ENCODE measurements at regions not wholly inside any gene's neighbourhood (a gene's known extent, or its start where the extent isn't known, plus 50 kb on each side); places are given as distances from the start of the nearest gene placed in this dataset.

DNA sequence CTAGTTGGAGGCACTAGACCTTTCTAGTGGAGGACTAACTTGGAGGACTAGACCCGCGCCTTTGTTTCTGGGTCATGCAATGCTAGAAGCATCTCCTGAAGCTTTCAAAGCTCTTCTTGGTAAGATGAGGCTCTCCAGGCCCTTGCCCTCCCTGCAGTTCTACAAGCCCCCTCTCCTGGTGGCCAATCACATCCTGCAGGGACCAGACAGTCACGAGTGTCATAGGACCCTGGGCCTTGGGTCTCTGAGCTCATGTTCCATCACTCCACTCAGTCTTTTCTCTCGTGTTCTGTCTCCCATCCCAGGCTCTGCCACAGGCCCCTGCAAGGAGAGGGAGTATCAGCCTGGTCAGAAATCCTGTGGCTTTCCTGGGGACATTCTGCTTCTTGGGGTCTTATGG is 119.6 kb downstream of the CYLD start:
- H3K4me1 Mint-ChIP-seq (ENCODE audit: low read depth) = no peaks in the 10 kb centered on the region
- DNase-seq (no peak), ATAC-seq (no peak)
- CTCF ChIA-PET = no interaction called here
- no peak overlapping the region for H3K4me3 Mint-ChIP-seq
- H3K9me3 Mint-ChIP-seq = no peaks in the 10 kb centered on the region
- POLR2A ChIA-PET = interaction anchor here (1.5 kb wide), 1 partner anchor 12 kb away, joined by 3 read pairs; no protein-coding TSS in a partner anchor
- peaks cover 5% of the 10 kb centered on the region for H3K27me3 Mint-ChIP-seq
- H3K36me3 Mint-ChIP-seq (ENCODE audit: low read depth) = no peaks in the 10 kb centered on the region
- intact Hi-C loops (cut with micrococcal nuclease) = no loop called here
- H3K27ac Mint-ChIP-seq = no peak overlapping the region
- TF ChIP-seq, protein P1, sequence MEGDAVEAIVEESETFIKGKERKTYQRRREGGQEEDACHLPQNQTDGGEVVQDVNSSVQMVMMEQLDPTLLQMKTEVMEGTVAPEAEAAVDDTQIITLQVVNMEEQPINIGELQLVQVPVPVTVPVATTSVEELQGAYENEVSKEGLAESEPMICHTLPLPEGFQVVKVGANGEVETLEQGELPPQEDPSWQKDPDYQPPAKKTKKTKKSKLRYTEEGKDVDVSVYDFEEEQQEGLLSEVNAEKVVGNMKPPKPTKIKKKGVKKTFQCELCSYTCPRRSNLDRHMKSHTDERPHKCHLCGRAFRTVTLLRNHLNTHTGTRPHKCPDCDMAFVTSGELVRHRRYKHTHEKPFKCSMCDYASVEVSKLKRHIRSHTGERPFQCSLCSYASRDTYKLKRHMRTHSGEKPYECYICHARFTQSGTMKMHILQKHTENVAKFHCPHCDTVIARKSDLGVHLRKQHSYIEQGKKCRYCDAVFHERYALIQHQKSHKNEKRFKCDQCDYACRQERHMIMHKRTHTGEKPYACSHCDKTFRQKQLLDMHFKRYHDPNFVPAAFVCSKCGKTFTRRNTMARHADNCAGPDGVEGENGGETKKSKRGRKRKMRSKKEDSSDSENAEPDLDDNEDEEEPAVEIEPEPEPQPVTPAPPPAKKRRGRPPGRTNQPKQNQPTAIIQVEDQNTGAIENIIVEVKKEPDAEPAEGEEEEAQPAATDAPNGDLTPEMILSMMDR (IDR thresholded peaks at IDR 0.05) = no peak

DNA sequence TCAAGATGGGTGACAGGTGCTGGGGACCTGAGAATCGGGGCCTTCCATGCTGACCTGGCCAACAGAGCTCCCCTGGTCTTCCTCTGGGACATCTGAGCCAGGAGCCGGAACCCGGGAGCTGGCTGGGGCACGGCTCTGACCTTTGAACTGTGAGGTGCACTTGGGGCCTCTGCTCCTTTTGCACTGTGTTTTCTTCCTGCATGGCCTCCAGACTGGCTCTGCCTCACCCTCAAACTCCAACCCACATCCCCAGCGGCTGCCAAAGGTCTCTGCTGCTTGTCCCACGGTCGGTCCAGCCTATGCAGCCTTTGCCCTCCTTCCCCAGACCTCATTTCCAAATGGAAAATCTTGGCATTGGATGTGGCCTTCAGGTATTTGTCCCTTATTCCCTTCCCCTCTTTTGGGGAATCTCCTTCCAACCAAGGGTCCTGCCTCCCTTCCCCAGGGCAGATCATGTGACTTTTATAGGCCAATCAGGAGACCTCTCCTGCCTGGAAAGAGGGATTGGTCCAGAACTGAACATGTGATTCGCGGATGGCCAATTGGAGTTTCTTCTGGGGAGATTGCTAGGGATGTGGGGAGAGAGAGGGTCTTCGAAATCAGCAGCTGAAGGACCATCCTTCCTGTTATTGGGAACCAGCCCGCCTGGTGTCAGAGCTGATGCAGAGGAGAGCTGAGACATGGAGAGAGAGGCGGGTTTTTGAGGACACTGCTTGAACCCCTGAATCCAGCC is 117.9 kb downstream of the CYLD start:
- H3K9me3 Mint-ChIP-seq = no peaks in the 10 kb centered on the region
- no peaks in the 10 kb centered on the region for H3K4me1 Mint-ChIP-seq (ENCODE audit: low read depth)
- ChIA-PET CTCF (no interaction called here), POLR2A (no interaction called here)
- peaks cover 5% of the 10 kb centered on the region for H3K27me3 Mint-ChIP-seq
- TF ChIP-seq, protein P1 (IDR thresholded peaks at IDR 0.05) = no peak
- H3K4me3 Mint-ChIP-seq = no peak overlapping the region
- intact Hi-C loops (cut with micrococcal nuclease) = no loop called here
- H3K27ac Mint-ChIP-seq = no peak overlapping the region
- no peaks in the 10 kb centered on the region for H3K36me3 Mint-ChIP-seq (ENCODE audit: low read depth)
- ATAC-seq (no peak), DNase-seq (no peak)

- H3K4me1 Mint-ChIP-seq (ENCODE audit: low read depth) = no peaks in the 10 kb centered on the region
- intact Hi-C loops (cut with micrococcal nuclease) = no loop called here
- H3K27ac Mint-ChIP-seq = no peak overlapping the region
- TF ChIP-seq, protein P1 (IDR thresholded peaks at IDR 0.05) = no peak
- no peaks in the 10 kb centered on the region for H3K36me3 Mint-ChIP-seq (ENCODE audit: low read depth)
- H3K9me3 Mint-ChIP-seq = no peaks in the 10 kb centered on the region
- POLR2A ChIA-PET = no interaction called here
- DNase-seq (no peak), ATAC-seq (no peak)
- peaks cover 8% of the 10 kb centered on the region for H3K27me3 Mint-ChIP-seq
- H3K4me3 Mint-ChIP-seq = no peak overlapping the region
- CTCF ChIA-PET = no interaction called here
These were observed 117.2 kb downstream of the CYLD start for GRCh38 chr16:50858877-50859627.

DNA sequence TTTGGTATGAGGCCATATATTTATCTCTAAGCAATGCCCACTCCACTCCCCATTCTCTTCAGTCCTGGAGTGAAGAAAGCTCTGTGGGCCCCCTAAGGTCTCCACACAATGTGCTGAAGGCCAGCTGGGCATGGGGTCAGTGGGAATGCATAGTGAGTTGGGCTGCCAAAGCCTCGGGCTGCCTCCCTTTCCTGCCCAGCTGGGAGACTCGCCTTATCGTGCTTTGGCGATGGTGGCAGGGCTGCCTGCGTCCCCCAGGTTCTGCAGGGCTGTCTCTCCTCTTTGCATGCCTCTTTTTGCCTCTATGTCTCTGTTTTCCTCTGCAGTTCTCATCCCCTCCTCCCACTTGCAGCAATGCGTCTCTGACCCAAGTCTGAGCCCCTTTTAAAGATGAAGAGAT is 116.5 kb downstream of the CYLD start:
- ATAC-seq (no peak), DNase-seq (no peak)
- H3K4me1 Mint-ChIP-seq (ENCODE audit: low read depth) = no peaks in the 10 kb centered on the region
- no peak overlapping the region for H3K27ac Mint-ChIP-seq
- TF ChIP-seq, protein P1 (IDR thresholded peaks at IDR 0.05) = no peak
- POLR2A ChIA-PET = no interaction called here
- intact Hi-C loops (cut with micrococcal nuclease) = no loop called here
- no peak overlapping the region for H3K4me3 Mint-ChIP-seq
- no peaks in the 10 kb centered on the region for H3K9me3 Mint-ChIP-seq
- CTCF ChIA-PET = interaction anchor here (1.5 kb wide), 1 partner anchor 52 kb away, joined by 3 read pairs; no protein-coding TSS in a partner anchor
- no peaks in the 10 kb centered on the region for H3K36me3 Mint-ChIP-seq (ENCODE audit: low read depth)
- peaks cover 7% of the 10 kb centered on the region for H3K27me3 Mint-ChIP-seq

- no peak for ATAC-seq
- no peak overlapping the region for H3K27ac Mint-ChIP-seq
- H3K4me1 Mint-ChIP-seq (ENCODE audit: low read depth) = no peaks in the 10 kb centered on the region
- POLR2A ChIA-PET = no interaction called here
- CTCF ChIA-PET = interaction anchor here (1.5 kb wide), 1 partner anchor 52 kb away, joined by 3 read pairs; no protein-coding TSS in a partner anchor
- H3K36me3 Mint-ChIP-seq (ENCODE audit: low read depth) = no peaks in the 10 kb centered on the region
- DNase-seq = no peak
- TF ChIP-seq, protein P1 (IDR thresholded peaks at IDR 0.05) = no peak
- no peak overlapping the region for H3K4me3 Mint-ChIP-seq
- peaks cover 8% of the 10 kb centered on the region for H3K27me3 Mint-ChIP-seq
- no peaks in the 10 kb centered on the region for H3K9me3 Mint-ChIP-seq
- intact Hi-C loops (cut with micrococcal nuclease) = no loop called here
These were observed 116.0 kb downstream of the CYLD start for GRCh38 chr16:50857881-50858280.

All from activated CD8-positive, alpha-beta T cell treated with anti-CD3 and anti-CD28 coated beads for 36 hours (primary cell).